ENCODE measurements at regions not wholly inside any gene's neighbourhood (a gene's known extent, or its start where the extent isn't known, plus 50 kb on each side); places are given as distances from the start of the nearest gene placed in this dataset.
"Not testable (repeated sequence)": the region's sequence is repeated elsewhere in the genome, so short reads cannot be mapped to it uniquely, and the experiment has no call there.

DNA sequence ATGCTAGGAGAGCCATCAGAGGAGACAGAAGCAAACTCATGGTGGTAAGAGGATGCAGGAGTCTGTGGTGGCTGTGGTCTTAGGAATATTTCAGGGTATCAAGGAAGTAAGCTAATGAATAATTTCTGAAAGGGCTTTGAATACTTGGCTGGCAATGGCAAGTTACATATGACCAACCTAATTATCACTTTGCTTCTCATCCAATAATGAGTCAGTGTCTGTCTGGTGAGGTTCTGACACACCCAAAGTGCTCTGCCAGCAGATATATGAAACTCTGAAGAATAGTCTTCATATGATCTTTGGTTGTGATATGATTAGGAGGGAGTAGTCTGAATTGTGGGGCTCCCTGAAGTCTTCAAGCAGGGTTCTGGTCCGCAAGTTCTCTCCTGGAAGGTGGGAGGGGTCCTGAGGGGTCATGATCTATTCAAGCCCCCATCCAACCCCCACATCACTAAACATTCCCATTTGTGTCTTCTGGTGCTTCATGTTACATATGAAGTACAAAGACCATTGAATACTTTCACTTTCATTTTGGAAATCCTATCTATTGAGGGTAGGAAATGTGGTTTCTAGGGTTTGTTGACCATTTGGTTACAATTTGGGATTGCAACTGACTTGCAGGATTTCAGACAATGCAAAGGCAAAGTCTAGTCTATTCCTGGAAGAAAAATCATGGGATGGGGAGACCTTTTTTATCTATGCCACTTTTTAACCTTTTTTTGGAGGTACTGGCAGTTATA is 199.9 kb upstream of the CDKN2B start:
- peaks cover 7% of the 10 kb centered on the region for H3K27me3 Mint-ChIP-seq
- H3K36me3 Mint-ChIP-seq (ENCODE audit: low read depth) = no peaks in the 10 kb centered on the region
- ChIA-PET CTCF (no interaction called here), POLR2A (no interaction called here)
- H3K4me1 Mint-ChIP-seq = peaks cover 25% of the 10 kb centered on the region
- no peak for DNase-seq
- peak overlapping the region; percentile 55 for H3K27ac Mint-ChIP-seq
- no peaks in the 10 kb centered on the region for H3K9me3 Mint-ChIP-seq
- peak overlapping the region; percentile 61 for H3K4me3 Mint-ChIP-seq

- H3K4me1 Mint-ChIP-seq = peaks cover 33% of the 10 kb centered on the region
- ChIA-PET POLR2A (no interaction called here), CTCF (no interaction called here)
- peaks cover 7% of the 10 kb centered on the region for H3K27me3 Mint-ChIP-seq
- H3K4me3 Mint-ChIP-seq = no peak overlapping the region
- no peak overlapping the region for H3K27ac Mint-ChIP-seq
- no peaks in the 10 kb centered on the region for H3K9me3 Mint-ChIP-seq
- no peaks in the 10 kb centered on the region for H3K36me3 Mint-ChIP-seq (ENCODE audit: low read depth)
- no peak for DNase-seq
Observed at GRCh38 chr9:22210262-22210661, 201.2 kb upstream of the CDKN2B start.

GRCh38 chr9:22210936-22211335 is 201.8 kb upstream of the CDKN2B start:
- ChIA-PET POLR2A (no interaction called here), CTCF (no interaction called here)
- H3K4me1 Mint-ChIP-seq = peaks cover 33% of the 10 kb centered on the region

DNA sequence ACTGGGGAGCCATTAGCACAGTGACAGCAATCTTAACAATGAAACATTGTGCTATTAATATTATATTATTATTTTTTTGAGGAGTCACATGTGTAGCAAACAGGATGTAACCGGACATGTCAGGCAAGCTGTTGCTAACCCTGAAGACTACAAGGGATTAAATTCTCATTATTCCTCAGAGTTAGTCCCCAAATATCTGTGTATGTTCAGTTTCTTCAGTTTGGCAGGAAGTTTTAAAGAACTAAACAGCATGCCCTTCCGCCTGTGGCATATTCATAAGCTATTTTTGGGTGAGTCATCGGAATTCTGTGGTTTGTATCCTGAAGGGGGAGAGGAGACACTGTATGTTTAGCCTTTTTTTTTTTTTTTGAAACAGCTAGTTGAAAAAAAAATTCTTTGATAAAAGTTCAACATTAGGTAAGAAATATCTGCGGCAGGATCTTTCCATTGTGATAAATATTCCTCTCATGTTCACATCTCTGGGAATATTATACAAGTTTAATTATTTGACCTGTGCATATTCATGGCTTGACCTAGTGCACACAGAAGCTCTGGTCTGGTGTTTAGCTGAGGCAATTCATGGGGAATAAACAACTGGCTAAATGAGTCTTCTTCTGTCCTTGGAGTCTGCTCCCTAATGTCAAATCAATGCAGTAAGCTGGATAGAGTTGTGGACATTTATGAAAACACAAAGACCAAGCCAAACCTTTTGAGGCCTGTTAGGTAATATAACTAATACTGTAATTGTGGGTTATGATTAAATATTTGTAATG is 202.7 kb upstream of the CDKN2B start:
- H3K4me1 Mint-ChIP-seq = peaks cover 33% of the 10 kb centered on the region
- H3K4me3 Mint-ChIP-seq = no peak overlapping the region
- no peaks in the 10 kb centered on the region for H3K9me3 Mint-ChIP-seq
- no peak overlapping the region for H3K27ac Mint-ChIP-seq
- peaks cover 7% of the 10 kb centered on the region for H3K27me3 Mint-ChIP-seq
- ChIA-PET POLR2A (no interaction called here), CTCF (interaction anchor here (1.9 kb wide), 1 partner anchor 92 kb away, joined by 7 read pairs; no protein-coding TSS in a partner anchor)
- no peak for DNase-seq
- no peaks in the 10 kb centered on the region for H3K36me3 Mint-ChIP-seq (ENCODE audit: low read depth)

More at GRCh38 chr9:22210936-22211335, 201.8 kb upstream of the CDKN2B start:
- Mint-ChIP-seq H3K27ac (no peak overlapping the region), H3K36me3 (ENCODE audit: low read depth) (no peaks in the 10 kb centered on the region), H3K27me3 (peaks cover 7% of the 10 kb centered on the region), H3K9me3 (no peaks in the 10 kb centered on the region), H3K4me3 (no peak overlapping the region)
- DNase-seq = no peak

DNA sequence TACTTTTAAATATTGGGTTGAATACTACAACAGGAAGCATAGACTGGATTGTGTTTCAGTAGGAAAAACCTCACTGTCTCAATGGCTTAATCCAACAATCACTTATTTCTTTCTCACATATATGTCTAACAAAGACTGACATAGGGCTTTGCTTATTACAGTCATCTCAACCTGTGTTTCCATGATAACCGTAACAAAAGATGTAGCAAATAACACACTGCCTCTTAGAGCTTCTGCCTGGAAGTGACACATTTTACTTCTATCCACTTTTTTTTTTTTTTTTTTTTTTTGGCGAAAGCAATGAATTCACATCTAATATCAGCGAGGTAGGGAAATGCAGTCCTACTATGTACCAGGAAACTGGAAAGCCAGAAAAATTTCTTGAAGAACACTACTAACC is 204.9 kb upstream of the CDKN2B start:
- Mint-ChIP-seq H3K9me3 (no peaks in the 10 kb centered on the region), H3K4me3 (no peak overlapping the region), H3K4me1 (peaks cover 26% of the 10 kb centered on the region), H3K36me3 (ENCODE audit: low read depth) (no peaks in the 10 kb centered on the region), H3K27ac (no peak overlapping the region), H3K27me3 (peaks cover 8% of the 10 kb centered on the region)
- POLR2A ChIA-PET = no interaction called here
- no peak for DNase-seq
- CTCF ChIA-PET = interaction anchor here (0.6 to 1.2 kb wide), 3 partner anchors 39 to 400 kb away, joined by 3 to 5 read pairs (median 5); no protein-coding TSS in a partner anchor

- no peak for DNase-seq
- POLR2A ChIA-PET = no interaction called here
- Mint-ChIP-seq H3K27ac (no peak overlapping the region), H3K27me3 (peaks cover 8% of the 10 kb centered on the region), H3K36me3 (ENCODE audit: low read depth) (no peaks in the 10 kb centered on the region), H3K4me1 (peaks cover 20% of the 10 kb centered on the region), H3K4me3 (no peak overlapping the region), H3K9me3 (no peaks in the 10 kb centered on the region)
- CTCF ChIA-PET = interaction anchor here (0.6 to 1.2 kb wide), 2 partner anchors 343 to 401 kb away, joined by 3 to 5 read pairs; no protein-coding TSS in a partner anchor
Observed at GRCh38 chr9:22214497-22215031, 205.5 kb upstream of the CDKN2B start.

GRCh38 chr9:22215521-22215920 is 206.4 kb upstream of the CDKN2B start:
- H3K27ac Mint-ChIP-seq = no peak overlapping the region
- CTCF ChIA-PET = no interaction called here
- H3K27me3 Mint-ChIP-seq = peaks cover 8% of the 10 kb centered on the region
- H3K4me1 Mint-ChIP-seq = peaks cover 13% of the 10 kb centered on the region
- H3K4me3 Mint-ChIP-seq = no peak overlapping the region
- no peak for DNase-seq
- POLR2A ChIA-PET = no interaction called here
- H3K9me3 Mint-ChIP-seq = peaks cover 4% of the 10 kb centered on the region
- H3K36me3 Mint-ChIP-seq (ENCODE audit: low read depth) = no peaks in the 10 kb centered on the region

GRCh38 chr9:22216730-22217172 is 207.6 kb upstream of the CDKN2B start:
- Mint-ChIP-seq H3K4me3 (no peak overlapping the region), H3K4me1 (peaks cover 8% of the 10 kb centered on the region), H3K27ac (no peak overlapping the region), H3K36me3 (ENCODE audit: low read depth) (no peaks in the 10 kb centered on the region), H3K27me3 (peaks cover 8% of the 10 kb centered on the region), H3K9me3 (peaks cover 7% of the 10 kb centered on the region)
- ChIA-PET CTCF (no interaction called here), POLR2A (no interaction called here)
- DNase-seq = no peak

DNA sequence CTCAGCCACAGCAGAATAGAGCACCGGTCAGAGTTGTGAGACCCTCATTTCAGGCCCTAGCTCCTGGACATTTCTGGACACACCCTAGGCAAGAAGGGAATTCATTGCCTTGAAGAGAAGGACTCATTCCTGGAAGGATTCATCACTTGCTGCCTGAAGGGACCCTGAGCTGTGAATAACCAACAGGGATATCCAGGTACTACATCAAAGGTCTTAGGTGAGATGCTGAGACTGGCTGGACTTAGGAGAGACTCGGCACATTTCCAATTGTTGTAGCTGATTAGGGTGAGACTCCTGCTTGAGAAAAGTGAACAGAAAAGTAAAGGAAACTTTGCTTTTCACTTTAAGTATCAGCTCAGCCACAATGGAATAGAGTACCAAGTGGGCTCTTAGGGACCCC is 208.1 kb upstream of the CDKN2B start:
- peaks cover 8% of the 10 kb centered on the region for H3K4me1 Mint-ChIP-seq
- ChIA-PET CTCF (interaction anchor here (0.9 kb wide), 1 partner anchor 23 kb away, joined by 3 read pairs; no protein-coding TSS in a partner anchor), POLR2A (no interaction called here)
- no peak overlapping the region for H3K27ac Mint-ChIP-seq
- DNase-seq = no peak
- H3K4me3 Mint-ChIP-seq = no peak overlapping the region
- peaks cover 7% of the 10 kb centered on the region for H3K9me3 Mint-ChIP-seq
- H3K36me3 Mint-ChIP-seq (ENCODE audit: low read depth) = no peaks in the 10 kb centered on the region
- H3K27me3 Mint-ChIP-seq = peaks cover 8% of the 10 kb centered on the region

GRCh38 chr9:22225856-22226255 is 216.8 kb upstream of the CDKN2B start:
- CTCF ChIA-PET; DNase-seq; H3K4me1 Mint-ChIP-seq; H3K36me3 Mint-ChIP-seq (ENCODE audit: low read depth); H3K27ac Mint-ChIP-seq; H3K4me3 Mint-ChIP-seq; H3K9me3 Mint-ChIP-seq; POLR2A ChIA-PET: not testable (repeated sequence)
- peaks cover 26% of the 10 kb centered on the region for H3K27me3 Mint-ChIP-seq

GRCh38 chr9:22227986-22228385 is 218.6 kb upstream of the DMRTA1 start:
- Mint-ChIP-seq H3K27ac (no peak overlapping the region), H3K9me3 (peaks cover 7% of the 10 kb centered on the region), H3K27me3 (peaks cover 40% of the 10 kb centered on the region), H3K4me3 (no peak overlapping the region), H3K4me1 (no peaks in the 10 kb centered on the region), H3K36me3 (ENCODE audit: low read depth) (peaks cover 7% of the 10 kb centered on the region)
- DNase-seq = no peak
- CTCF ChIA-PET = no interaction called here
- POLR2A ChIA-PET = no interaction called here

GRCh38 chr9:22228542-22228941 is 218.1 kb upstream of the DMRTA1 start:
- Mint-ChIP-seq H3K4me3 (no peak overlapping the region), H3K4me1 (no peaks in the 10 kb centered on the region), H3K27ac (no peak overlapping the region), H3K9me3 (peaks cover 7% of the 10 kb centered on the region), H3K27me3 (peaks cover 40% of the 10 kb centered on the region), H3K36me3 (ENCODE audit: low read depth) (peaks cover 6% of the 10 kb centered on the region)
- POLR2A ChIA-PET = no interaction called here
- CTCF ChIA-PET = interaction anchor here (1.2 to 1.3 kb wide), 2 partner anchors 10 to 108 kb away, joined by 3 read pairs; no protein-coding TSS in a partner anchor
- DNase-seq = no peak

DNA sequence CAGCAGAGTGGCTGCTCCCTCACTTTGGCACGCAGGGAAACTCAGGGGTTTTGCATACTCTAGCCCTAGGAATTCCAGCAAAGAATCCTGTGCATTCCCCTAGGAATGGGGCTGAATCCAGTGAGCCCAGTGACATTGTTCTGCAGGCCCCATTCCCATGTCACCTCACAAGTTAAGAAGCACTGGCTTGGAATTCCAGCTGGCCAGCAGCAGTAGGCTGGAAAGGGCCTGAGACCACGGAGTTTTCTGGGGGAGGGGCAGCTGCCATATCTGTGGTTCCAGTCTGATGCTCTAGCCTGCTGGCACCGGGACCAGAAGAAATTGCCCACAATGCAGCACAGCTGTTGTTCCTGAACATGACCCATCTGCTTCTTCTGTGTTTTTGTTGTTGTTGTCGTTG is 217.6 kb upstream of the DMRTA1 start:
- CTCF ChIA-PET = interaction anchor here (1.2 to 1.3 kb wide), 2 partner anchors 10 to 109 kb away, joined by 3 read pairs; no protein-coding TSS in a partner anchor
- peaks cover 7% of the 10 kb centered on the region for H3K9me3 Mint-ChIP-seq

More for the DNA sequence above, 217.6 kb upstream of the DMRTA1 start:
- H3K27ac Mint-ChIP-seq = no peak overlapping the region
- POLR2A ChIA-PET = no interaction called here
- peaks cover 39% of the 10 kb centered on the region for H3K27me3 Mint-ChIP-seq
- no peak overlapping the region for H3K4me3 Mint-ChIP-seq
- H3K36me3 Mint-ChIP-seq (ENCODE audit: low read depth) = peaks cover 3% of the 10 kb centered on the region
- DNase-seq = no peak
- no peaks in the 10 kb centered on the region for H3K4me1 Mint-ChIP-seq
